Suprapubic skin (tissue), 4 donors: ENCODE measurements at regions not wholly inside any gene's neighbourhood (a gene's known extent, or its start where the extent isn't known, plus 50 kb on each side); places are given as distances from the start of the nearest gene placed in this dataset.

Experiments used
- CTCF ChIP-seq, 2 donors: fragments of 200-600 bp in 1 of 2; fragments of 450-650 bp in 1 of 2; sonication (generic) in 1 of 2; IDR thresholded peaks; one replicate each; pipeline ENCODE4 v1.5.1; 2016 to 2019; ENCODE audit warnings: antibody characterized with exemption in 2 of 2, mild to moderate bottlenecking in 1 of 2, moderate library complexity in 1 of 2
- POLR2A ChIP-seq, 2 donors: fragments of 450-650 bp; IDR thresholded peaks; one replicate each; pipeline ENCODE4 v1.6.1; 2017; ENCODE audit warnings: antibody characterized with exemption in 2 of 2, mild to moderate bottlenecking in 2 of 2, moderate library complexity in 2 of 2
- POLR2AphosphoS5 ChIP-seq, 3 donors: sonication (generic); formaldehyde crosslinking; IDR thresholded peaks; one replicate each; pipeline ENCODE4 v1.6.1; 2017; ENCODE audit warnings: antibody characterized with exemption in 3 of 3

- TF ChIP-seq CTCF (IDR thresholded peaks at IDR 0.05) (no peak), POLR2A (IDR thresholded peaks at IDR 0.05) (no peak), POLR2AphosphoS5 (IDR thresholded peaks at IDR 0.05) (no peak)
These were observed 571.6 kb downstream of the MATN1 start for GRCh38 chr1:30151826-30152225.
